ENCODE measurements at regions not wholly inside any gene's neighbourhood (a gene's known extent, or its start where the extent isn't known, plus 50 kb on each side); places are given as distances from the start of the nearest gene placed in this dataset.

- no peak for DNase-seq (ENCODE audit: low read depth)
- TF ChIP-seq CTCF (IDR thresholded peaks at IDR 0.05; ENCODE audit: insufficient read depth, low read length), result no peak
- no peak overlapping the region for H3K4me3 ChIP-seq (ENCODE audit: low read depth, low read length)
Observed at GRCh38 chr3:159859424-159859823, 129.2 kb upstream of the IL12A start.

GRCh38 chr3:159859836-159860235, 128.8 kb upstream of the IL12A start:
- DNase-seq (ENCODE audit: low read depth), result no peak
- no peak for TF ChIP-seq CTCF (IDR thresholded peaks at IDR 0.05; ENCODE audit: insufficient read depth, low read length)
- H3K4me3 ChIP-seq (ENCODE audit: low read depth, low read length), result no peak overlapping the region

GRCh38 chr3:159860269-159861116, 128.1 kb upstream of the IL12A start:
- no peak for DNase-seq (ENCODE audit: low read depth)
- TF ChIP-seq CTCF (IDR thresholded peaks at IDR 0.05; ENCODE audit: insufficient read depth, low read length), result no peak
- H3K4me3 ChIP-seq (ENCODE audit: low read depth, low read length), result no peak overlapping the region

- H3K4me3 ChIP-seq (ENCODE audit: low read depth, low read length), result no peak overlapping the region
- no peak for DNase-seq (ENCODE audit: low read depth)
- TF ChIP-seq CTCF (IDR thresholded peaks at IDR 0.05; ENCODE audit: insufficient read depth, low read length), result no peak
Observed at GRCh38 chr3:159861369-159861987, 127.2 kb upstream of the IL12A start.

- peak; percentile 34 for DNase-seq (ENCODE audit: low read depth)
- TF ChIP-seq CTCF (IDR thresholded peaks at IDR 0.05; ENCODE audit: insufficient read depth, low read length), result no peak
- no peak overlapping the region for H3K4me3 ChIP-seq (ENCODE audit: low read depth, low read length)
Observed at GRCh38 chr3:159865041-159865579, 123.5 kb upstream of the IL12A start.

- DNase-seq (ENCODE audit: low read depth), result peak; percentile 37
- H3K4me3 ChIP-seq (ENCODE audit: low read depth, low read length), result no peak overlapping the region
- TF ChIP-seq CTCF (IDR thresholded peaks at IDR 0.05; ENCODE audit: insufficient read depth, low read length), result no peak
Observed at GRCh38 chr3:159866201-159866746, 122.4 kb upstream of the IL12A start.
